ENCODE measurements at regions not wholly inside any gene's neighbourhood (a gene's known extent, or its start where the extent isn't known, plus 50 kb on each side); places are given as distances from the start of the nearest gene placed in this dataset.

- DNase-seq, result no peak
These were observed 127.6 kb upstream of the MED13L start for GRCh38 chr12:116404913-116405611.

DNA sequence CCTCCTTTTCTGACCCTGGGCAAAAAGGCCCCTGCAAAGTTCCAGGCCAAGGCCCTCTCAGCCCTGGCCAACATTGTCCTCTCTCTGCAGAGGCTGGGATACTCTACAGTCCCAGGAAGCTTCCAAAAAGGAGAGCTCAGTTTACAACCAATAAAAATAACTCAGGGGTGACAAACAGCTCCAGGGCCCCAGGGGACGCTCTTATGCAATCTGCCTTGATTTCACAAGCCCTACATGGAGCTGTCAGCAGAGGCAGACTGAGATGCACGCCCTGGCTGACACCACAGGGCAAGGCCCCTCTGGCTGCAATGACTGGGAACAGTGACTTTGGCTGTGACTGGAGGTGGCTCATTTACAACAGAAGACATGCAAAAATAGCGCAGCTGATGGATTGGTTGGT lies 129.0 kb upstream of the MED13L start:
- DNase-seq, result no peak

DNA sequence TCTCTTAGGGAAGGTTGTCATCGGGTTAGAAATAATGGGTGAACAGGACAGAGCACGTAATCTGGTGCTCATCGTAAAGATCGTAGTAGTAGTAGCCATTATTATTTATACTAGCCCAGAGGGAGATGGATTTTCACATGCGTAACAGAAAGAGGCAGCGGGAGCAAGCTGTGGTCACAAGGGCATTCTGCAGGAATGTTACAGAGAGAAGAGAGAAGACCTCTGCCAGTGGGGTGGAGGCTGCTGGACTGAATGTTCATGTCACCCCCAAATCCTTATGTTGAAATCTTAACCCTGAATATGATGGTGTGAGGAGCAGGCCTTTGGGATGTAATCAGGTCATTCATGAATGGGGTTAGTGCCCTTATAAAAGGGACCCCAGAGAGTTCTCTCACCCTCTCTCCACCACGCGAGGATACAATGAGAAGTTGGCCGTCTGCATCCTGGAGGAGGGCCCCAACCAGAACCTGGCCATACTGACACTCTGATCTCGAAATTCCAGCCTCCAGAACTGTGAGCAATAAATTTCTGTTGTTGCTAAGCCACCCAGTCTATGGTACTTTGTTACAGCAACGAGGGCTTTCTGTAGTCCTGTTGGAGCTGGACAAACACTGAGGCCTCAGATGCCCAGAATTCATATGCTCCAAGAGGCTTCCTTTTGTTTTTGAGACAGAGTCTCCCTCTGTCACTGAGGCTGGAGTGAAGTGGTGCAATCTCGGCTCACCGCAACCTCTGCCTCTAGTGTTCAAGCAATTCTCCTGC lies 131.2 kb upstream of the MED13L start:
- no peak for DNase-seq

- no peak for DNase-seq
These were observed 134.5 kb upstream of the MED13L start for GRCh38 chr12:116411977-116412376.

DNA sequence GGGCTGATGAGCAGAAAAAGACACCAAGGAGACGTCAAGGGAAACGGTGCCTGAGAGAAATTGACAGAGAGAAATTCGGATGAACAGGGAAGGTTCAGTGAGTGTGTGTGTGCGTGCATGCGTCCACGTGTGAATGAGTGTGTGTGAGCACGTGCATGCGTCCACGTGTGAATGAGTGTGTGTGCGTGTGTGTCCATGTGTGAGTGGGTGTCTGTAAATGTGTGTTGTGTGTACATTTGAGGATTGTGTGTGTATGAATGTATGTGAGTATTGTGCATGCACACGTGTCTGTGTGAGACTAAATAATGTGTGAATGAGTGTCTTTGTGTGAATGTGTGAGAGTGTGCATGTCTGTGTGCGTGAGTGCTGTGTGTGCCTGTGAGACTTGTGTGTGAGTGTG lies 137.4 kb upstream of the MED13L start:
- DNase-seq, result no peak

GRCh38 chr12:116415408-116416108 lies 138.1 kb upstream of the MED13L start:
- DNase-seq, result no peak

DNA sequence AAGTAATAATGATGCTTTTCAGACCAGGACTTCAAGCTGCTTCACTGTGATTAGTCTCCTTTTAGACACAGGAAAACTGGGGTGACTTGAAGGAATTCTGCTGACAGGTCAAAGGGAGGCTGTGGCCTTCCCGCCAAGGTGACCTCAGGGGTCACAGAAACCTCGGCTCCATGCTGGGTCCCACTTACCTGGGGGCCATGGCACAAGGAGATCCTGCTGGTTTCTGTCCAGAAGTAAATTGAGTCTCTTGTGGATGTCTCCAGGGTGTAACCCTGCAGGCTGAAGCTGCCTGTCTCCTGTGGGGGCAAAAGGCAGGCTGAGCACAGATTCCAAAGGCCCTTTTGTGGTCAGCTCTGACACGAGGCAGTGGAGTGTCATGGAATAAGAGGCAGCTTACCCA lies 138.7 kb upstream of the MED13L start:
- DNase-seq, result no peak

DNA sequence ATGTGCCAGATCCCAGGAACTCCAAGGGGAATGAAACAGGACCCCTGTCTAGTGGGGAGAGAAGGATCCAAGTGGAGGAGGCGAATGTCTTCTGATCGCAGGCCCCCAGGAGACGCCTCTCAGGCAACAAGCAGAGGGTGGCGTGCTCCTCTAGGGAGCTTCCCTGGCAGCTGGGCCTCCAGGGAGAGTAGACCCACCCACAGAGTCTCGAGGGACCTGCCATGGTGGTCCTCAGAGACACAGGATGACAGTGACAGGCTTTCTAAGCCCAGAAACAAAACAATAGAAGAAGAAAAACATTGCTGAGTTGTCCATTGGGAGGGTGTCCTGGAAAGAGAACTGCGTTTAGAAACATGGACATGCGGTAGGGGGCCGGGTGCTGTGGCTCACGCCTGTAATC lies 140.6 kb upstream of the MAP1LC3B2 start:
- DNase-seq, result no peak

DNA sequence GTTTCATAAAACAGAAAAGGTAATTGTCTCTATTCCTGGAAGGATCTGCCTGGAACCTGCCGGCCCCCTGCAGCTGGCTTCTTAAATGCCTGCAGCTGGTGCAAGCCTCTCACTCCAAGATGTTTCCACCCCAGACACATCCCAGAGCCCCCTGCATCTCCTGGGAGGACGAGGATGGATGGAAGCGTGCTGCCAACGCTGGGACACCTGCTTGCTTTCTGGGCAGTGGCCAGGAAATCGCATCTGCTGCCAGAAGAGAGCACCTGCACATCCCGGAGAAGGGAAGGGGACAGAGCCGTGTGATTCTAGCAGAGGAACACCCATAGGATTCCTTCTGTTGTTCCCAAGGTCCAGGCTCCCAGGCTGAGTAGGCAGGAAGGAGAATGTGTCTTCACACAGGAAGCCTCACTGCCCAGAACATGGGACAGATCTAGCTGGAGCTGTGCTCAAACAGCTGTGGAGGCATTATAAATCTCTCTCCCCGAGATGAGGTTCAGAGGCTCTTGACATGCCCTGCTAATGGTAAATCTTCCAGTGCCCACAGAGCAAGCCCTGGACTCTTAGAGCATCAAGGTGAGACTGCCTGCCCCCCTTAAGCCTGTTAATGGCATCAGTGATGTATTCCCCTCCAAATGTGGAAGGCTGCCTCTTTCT lies 138.8 kb upstream of the MAP1LC3B2 start:
- no peak for DNase-seq

- DNase-seq, result no peak
These were observed 137.2 kb upstream of the MAP1LC3B2 start for GRCh38 chr12:116421785-116422538.

DNA sequence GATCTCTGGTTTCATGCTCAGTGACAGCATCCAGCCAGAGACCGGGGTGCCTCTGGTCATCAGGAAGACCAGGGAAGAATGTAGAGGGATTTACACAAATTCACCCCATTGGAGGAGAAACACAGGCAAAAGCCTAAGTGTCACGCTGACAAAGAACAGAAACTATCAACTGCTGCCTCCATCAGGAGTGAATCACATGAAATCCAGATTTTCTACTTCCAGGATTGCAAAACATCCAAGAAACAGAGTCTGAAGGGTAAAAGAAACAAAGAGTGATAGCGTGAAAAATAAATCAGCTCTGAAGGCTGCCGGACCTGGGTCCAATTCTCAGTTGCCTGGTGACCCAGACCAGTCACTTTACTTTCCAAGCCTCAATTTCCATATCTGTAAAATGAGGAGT lies 136.1 kb upstream of the MAP1LC3B2 start:
- no peak for DNase-seq

- DNase-seq, result no peak
These were observed 133.7 kb upstream of the MAP1LC3B2 start for GRCh38 chr12:116425256-116426193.

- no peak for DNase-seq
These were observed 132.6 kb upstream of the MAP1LC3B2 start for GRCh38 chr12:116426391-116427136.

DNA sequence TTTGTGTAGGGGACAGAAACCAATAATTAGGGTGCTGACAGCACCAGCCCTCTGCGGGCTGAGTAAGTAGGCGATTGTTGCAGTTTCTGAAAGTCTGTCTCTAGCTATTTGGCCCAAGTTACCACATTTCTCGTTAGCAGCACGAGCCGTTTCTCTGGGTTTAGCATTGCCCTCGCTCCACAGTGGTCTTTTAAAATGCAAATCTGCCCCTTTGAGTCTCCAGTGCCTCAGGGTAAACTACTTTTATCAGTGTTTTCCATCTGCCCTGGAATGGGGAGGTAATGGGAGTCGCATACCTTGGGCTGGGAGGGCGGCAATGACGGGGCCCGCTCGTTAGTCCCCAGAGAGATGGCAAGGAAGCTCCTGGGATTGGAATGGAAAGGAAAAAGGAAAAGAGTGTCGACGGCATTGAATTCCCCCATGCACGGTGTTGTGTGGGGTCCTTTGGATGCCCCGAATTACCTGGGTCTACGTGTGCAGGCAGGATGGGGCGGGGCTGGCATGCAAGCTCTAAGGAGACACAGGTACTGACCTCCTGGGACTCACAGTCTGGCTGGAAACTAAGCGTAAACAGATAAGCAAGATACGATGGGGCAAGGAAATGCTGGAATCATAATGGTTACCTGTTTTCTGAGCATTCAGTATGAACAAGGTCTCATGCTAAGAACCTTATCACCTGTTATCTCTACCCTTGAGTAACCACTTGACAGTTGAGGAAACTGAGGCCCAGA lies 131.8 kb upstream of the MAP1LC3B2 start:
- no peak for DNase-seq

GRCh38 chr12:116429826-116430360 lies 129.3 kb upstream of the MAP1LC3B2 start:
- no peak for DNase-seq

DNA sequence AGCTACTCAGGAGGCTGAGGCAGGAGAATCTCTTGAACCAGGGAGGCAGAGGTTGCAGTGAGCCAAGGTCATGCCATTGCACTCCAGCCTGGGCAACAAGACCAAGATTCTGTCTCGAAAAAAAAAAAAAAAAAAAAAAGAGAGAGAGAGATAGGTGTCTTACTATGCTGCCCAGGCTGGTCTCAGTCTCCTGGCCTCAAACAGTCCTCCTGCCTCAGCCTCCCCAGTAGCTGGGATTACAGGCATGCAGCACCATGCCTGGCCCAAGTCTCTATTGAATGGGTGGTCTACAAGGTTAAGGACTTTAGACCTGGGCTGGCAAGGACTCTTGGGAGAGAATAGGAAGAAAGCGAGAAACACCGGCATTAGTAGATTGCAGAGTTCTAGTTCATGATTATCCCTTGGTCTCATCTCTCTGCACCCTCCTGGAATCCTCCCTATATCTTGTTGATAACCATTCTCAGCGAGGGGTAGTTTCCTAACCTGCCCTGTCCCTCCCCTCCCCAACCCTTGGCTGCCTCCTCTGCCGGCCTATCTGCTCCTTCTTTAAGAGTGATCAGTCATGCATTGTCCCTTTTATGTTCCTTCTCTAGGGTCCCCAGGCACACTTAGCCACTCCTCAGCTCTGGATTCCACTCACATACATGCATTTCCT lies 128.1 kb upstream of the MAP1LC3B2 start:
- no peak for DNase-seq

DNA sequence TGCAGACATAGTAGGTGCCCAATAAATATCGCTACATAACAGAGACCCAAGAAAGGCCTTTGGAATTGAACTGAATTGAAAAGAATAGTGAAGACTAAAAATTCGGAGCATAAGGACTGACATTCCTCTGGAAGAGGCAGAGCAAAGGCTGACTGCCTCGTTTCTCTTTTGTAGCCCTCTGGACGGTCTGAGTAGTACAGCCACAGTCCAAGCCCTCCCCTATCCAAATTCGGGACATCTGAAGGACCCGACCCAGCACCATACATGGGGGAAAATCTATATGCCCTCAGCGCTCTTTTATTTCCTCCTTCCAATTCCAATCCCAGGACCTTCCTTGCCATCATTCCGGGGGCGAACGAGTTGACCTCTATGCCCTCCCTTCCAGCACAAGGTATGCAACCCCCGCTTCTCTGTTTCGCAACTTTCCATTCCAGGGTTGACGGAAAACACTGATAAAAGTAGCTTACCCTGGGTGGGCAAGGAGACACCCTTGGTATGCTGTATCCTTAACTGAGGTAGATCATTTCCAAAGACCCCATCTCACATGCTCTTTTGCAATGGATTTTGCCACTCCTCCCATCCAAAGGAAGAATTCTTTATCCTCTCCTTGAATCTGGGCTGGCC lies 127.4 kb upstream of the MAP1LC3B2 start:
- no peak for DNase-seq

GRCh38 chr12:116432314-116432750 lies 126.8 kb upstream of the MAP1LC3B2 start:
- DNase-seq, result no peak

DNA sequence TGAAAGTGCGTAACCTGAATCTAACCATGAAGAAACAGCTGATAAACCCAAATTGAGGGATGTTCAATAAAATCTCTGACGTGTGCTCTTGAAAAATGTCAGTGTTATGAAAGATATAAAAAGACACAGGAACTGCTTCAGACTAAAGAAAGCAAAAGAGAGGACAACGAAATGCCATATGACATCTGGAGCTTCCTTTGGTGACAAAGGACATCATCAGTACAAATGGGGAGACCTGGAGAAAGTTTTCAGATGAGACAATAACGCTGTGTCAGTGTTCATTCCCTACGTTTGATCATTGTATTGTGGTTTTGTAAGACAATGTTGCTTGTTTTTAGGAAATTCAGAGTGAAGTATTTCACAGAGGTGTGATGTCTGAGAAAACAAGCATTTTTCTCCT lies 125.9 kb upstream of the MAP1LC3B2 start:
- no peak for DNase-seq

Measured in activated CD4-positive, alpha-beta T cell treated with anti-CD3 and anti-CD28 coated beads for 1 hour (primary cell).